MM.1S (cell line): ENCODE measurements at regions not wholly inside any gene's neighbourhood (a gene's known extent, or its start where the extent isn't known, plus 50 kb on each side); places are given as distances from the start of the nearest gene placed in this dataset.

Experiments used
- CTCF ChIP-seq: fragments of 300-600 bp; sonication (generic); IDR thresholded peaks from 2 replicates; pipeline ENCODE4 v1.5.1; 2016; ENCODE audit warnings: antibody characterized with exemption, low read length, mixed read lengths
- EZH2 ChIP-seq: fragments of 300-600 bp; sonication (generic); optimal IDR thresholded peaks from 2 replicates; pipeline ENCODE3; 2017; ENCODE audit warnings: low read depth, mild to moderate bottlenecking, antibody characterized with exemption, low read length, mixed read lengths
- EZH2phosphoT487 ChIP-seq: fragments of 300-600 bp; sonication (generic); IDR thresholded peaks from 2 replicates; pipeline ENCODE4 v1.6.1; 2018; ENCODE audit warnings: antibody characterized with exemption, low read length

- TF ChIP-seq CTCF = no peak
- no peak for TF ChIP-seq EZH2phosphoT487
- TF ChIP-seq EZH2 = no peak
These were observed 1863.7 kb upstream of the RAG2 start for GRCh38 chr11:38461751-38462150.
